Tibial nerve (tissue), 4 donors: ENCODE measurements at regions not wholly inside any gene's neighbourhood (a gene's known extent, or its start where the extent isn't known, plus 50 kb on each side); places are given as distances from the start of the nearest gene placed in this dataset.

ENCODE experiments used
- EP300 ChIP-seq, 2 donors: sonication (generic); formaldehyde crosslinking; IDR thresholded peaks; one replicate each; pipeline ENCODE4 v1.6.1; 2017; ENCODE audit warnings: antibody characterized with exemption in 2 of 2, mild to moderate bottlenecking in 1 of 2
- TF ChIP-seq, protein P1 (sequence below), 5 experiments: fragments of 200-600 bp in 3 of 5; fragments of 450-650 bp in 2 of 5; sonication (generic) in 3 of 5; IDR thresholded peaks; one replicate each; pipeline ENCODE4 v1.5.1; 2016 to 2019; ENCODE audit warnings: antibody characterized with exemption in 5 of 5, mild to moderate bottlenecking in 3 of 5, moderate library complexity in 2 of 5

DNA sequence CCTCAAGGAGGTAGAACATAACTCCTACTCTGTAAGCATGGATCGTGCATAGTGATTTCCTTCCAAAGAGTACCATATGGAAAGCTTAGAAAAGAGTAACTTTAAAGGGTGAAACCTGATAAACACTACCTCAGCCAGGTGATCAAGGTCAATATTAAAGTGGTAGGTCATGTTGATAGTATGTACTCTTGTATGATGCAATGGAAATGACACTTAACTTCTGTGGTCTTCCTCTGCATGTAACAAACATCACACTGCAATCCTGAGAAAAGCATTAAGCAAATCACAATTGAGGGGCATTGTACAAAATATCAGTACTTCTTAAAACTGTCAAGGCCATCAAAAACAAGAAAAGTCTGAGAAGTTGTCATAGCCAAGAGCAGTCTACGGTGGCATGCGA, 83.8 kb downstream of the LEPR start:
- TF ChIP-seq, protein P1, sequence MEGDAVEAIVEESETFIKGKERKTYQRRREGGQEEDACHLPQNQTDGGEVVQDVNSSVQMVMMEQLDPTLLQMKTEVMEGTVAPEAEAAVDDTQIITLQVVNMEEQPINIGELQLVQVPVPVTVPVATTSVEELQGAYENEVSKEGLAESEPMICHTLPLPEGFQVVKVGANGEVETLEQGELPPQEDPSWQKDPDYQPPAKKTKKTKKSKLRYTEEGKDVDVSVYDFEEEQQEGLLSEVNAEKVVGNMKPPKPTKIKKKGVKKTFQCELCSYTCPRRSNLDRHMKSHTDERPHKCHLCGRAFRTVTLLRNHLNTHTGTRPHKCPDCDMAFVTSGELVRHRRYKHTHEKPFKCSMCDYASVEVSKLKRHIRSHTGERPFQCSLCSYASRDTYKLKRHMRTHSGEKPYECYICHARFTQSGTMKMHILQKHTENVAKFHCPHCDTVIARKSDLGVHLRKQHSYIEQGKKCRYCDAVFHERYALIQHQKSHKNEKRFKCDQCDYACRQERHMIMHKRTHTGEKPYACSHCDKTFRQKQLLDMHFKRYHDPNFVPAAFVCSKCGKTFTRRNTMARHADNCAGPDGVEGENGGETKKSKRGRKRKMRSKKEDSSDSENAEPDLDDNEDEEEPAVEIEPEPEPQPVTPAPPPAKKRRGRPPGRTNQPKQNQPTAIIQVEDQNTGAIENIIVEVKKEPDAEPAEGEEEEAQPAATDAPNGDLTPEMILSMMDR (IDR thresholded peaks at IDR 0.05), result no peak
- no peak for TF ChIP-seq EP300 (IDR thresholded peaks at IDR 0.05)
